ACC112 (cell line): ENCODE measurements at regions not wholly inside any gene's neighbourhood (a gene's known extent, or its start where the extent isn't known, plus 50 kb on each side); places are given as distances from the start of the nearest gene placed in this dataset.
A peak's percentile ranks its signal among the peaks of the same experiment; 100 is the strongest.

Experiments
- H2AFZ ChIP-seq: fragments of 200-600 bp; sonication (generic); one replicate; pipeline ENCODE4 v1.6.0; 2017; ENCODE audit warnings: antibody characterized with exemption, low read length; ENCODE audit not compliant: unreplicated experiment
- H3K27ac ChIP-seq: fragments of 200-600 bp; sonication (generic); 2 replicates; pipeline ENCODE4 v1.5.1; 2014; ENCODE audit warnings: low read depth, mild to moderate bottlenecking, antibody characterized with exemption, low read length, moderate library complexity
- H3K27me3 ChIP-seq: fragments of 200-600 bp; sonication (generic); 2 replicates; pipeline ENCODE4 v1.6.1; 2014; ENCODE audit warnings: mild to moderate bottlenecking, antibody characterized with exemption, low read length, moderate library complexity, mixed read lengths; ENCODE audit not compliant: insufficient read depth
- H3K36me3 ChIP-seq: fragments of 200-600 bp; sonication (generic); 2 replicates; pipeline ENCODE4 v1.6.1; 2016; ENCODE audit warnings: mild to moderate bottlenecking, antibody characterized with exemption, low read length, moderate library complexity, mixed read lengths; ENCODE audit not compliant: insufficient read depth
- H3K4me1 ChIP-seq: fragments of 200-600 bp; sonication (generic); one replicate; pipeline ENCODE4 v1.6.1; 2016; ENCODE audit warnings: low read length, mixed read lengths; ENCODE audit not compliant: insufficient read depth, unreplicated experiment, control insufficient read depth
- H3K4me3 ChIP-seq: fragments of 200-600 bp; sonication (generic); 2 replicates; pipeline ENCODE4 v1.5.1; 2014; ENCODE audit warnings: mild to moderate bottlenecking, low read depth, low read length
- H3K79me2 ChIP-seq: fragments of 200-600 bp; sonication (generic); one replicate; pipeline ENCODE4 v1.6.0; 2016; ENCODE audit warnings: low read length; ENCODE audit not compliant: control insufficient read depth, unreplicated experiment, insufficient read depth

GRCh38 chr3:150169330-150169940 is 198.7 kb upstream of the PFN2 start:
- H3K4me1 ChIP-seq: peaks cover 6% of the 10 kb centered on the region

GRCh38 chr3:150168698-150169097 is 198.0 kb upstream of the PFN2 start:
- H3K36me3 ChIP-seq: no peaks in the 10 kb centered on the region

More at GRCh38 chr3:150169330-150169940, 198.7 kb upstream of the PFN2 start:
- no peak overlapping the region for H3K4me3 ChIP-seq
- no peaks in the 10 kb centered on the region for H3K27me3 ChIP-seq
- no peak overlapping the region for H3K27ac ChIP-seq
- no peaks in the 10 kb centered on the region for H3K79me2 ChIP-seq
- H3K36me3 ChIP-seq: no peaks in the 10 kb centered on the region
- no peak overlapping the region for H2AFZ ChIP-seq

GRCh38 chr3:150165396-150166094 is 194.8 kb upstream of the PFN2 start:
- no peaks in the 10 kb centered on the region for H3K36me3 ChIP-seq
- peaks cover 6% of the 10 kb centered on the region for H3K4me1 ChIP-seq
- no peak overlapping the region for H3K27ac ChIP-seq
- H3K27me3 ChIP-seq: no peaks in the 10 kb centered on the region
- H2AFZ ChIP-seq: no peak overlapping the region
- no peaks in the 10 kb centered on the region for H3K79me2 ChIP-seq
- no peak overlapping the region for H3K4me3 ChIP-seq

More at GRCh38 chr3:150168698-150169097, 198.0 kb upstream of the PFN2 start:
- Histone ChIP-seq H3K27ac (no peak overlapping the region), H3K4me3 (no peak overlapping the region), H3K27me3 (no peaks in the 10 kb centered on the region), H2AFZ (peak overlapping the region; percentile 66), H3K4me1 (peaks cover 6% of the 10 kb centered on the region), H3K79me2 (no peaks in the 10 kb centered on the region)

GRCh38 chr3:150161011-150161410 is 190.3 kb upstream of the PFN2 start:
- no peaks in the 10 kb centered on the region for H3K36me3 ChIP-seq
- no peaks in the 10 kb centered on the region for H3K4me1 ChIP-seq
- no peaks in the 10 kb centered on the region for H3K79me2 ChIP-seq
- H3K27ac ChIP-seq: no peak overlapping the region
- no peak overlapping the region for H2AFZ ChIP-seq
- H3K4me3 ChIP-seq: no peak overlapping the region
- no peaks in the 10 kb centered on the region for H3K27me3 ChIP-seq

GRCh38 chr3:150158943-150159625 is 188.4 kb upstream of the PFN2 start:
- H3K36me3 ChIP-seq: no peaks in the 10 kb centered on the region
- H3K4me3 ChIP-seq: no peak overlapping the region
- H3K79me2 ChIP-seq: no peaks in the 10 kb centered on the region
- no peaks in the 10 kb centered on the region for H3K4me1 ChIP-seq
- H3K27me3 ChIP-seq: no peaks in the 10 kb centered on the region
- H2AFZ ChIP-seq: no peak overlapping the region
- no peak overlapping the region for H3K27ac ChIP-seq

- H3K4me3 ChIP-seq: no peak overlapping the region
- no peaks in the 10 kb centered on the region for H3K36me3 ChIP-seq
- no peaks in the 10 kb centered on the region for H3K79me2 ChIP-seq
- H3K4me1 ChIP-seq: peaks cover 33% of the 10 kb centered on the region
- no peak overlapping the region for H3K27ac ChIP-seq
- H3K27me3 ChIP-seq: no peaks in the 10 kb centered on the region
- no peak overlapping the region for H2AFZ ChIP-seq
Measured at GRCh38 chr3:150152567-150152966, 181.9 kb upstream of the PFN2 start.

- H2AFZ ChIP-seq: peak overlapping the region; percentile 23
- H3K36me3 ChIP-seq: no peaks in the 10 kb centered on the region
- H3K27ac ChIP-seq: no peak overlapping the region
- H3K79me2 ChIP-seq: no peaks in the 10 kb centered on the region
- peaks cover 48% of the 10 kb centered on the region for H3K4me1 ChIP-seq
- no peaks in the 10 kb centered on the region for H3K27me3 ChIP-seq
- H3K4me3 ChIP-seq: no peak overlapping the region
Measured at GRCh38 chr3:150150633-150151032, 179.9 kb upstream of the PFN2 start.

GRCh38 chr3:150149651-150150051 is 179.0 kb upstream of the PFN2 start:
- no peak overlapping the region for H2AFZ ChIP-seq
- no peaks in the 10 kb centered on the region for H3K36me3 ChIP-seq
- no peak overlapping the region for H3K4me3 ChIP-seq
- peak overlapping the region; percentile 94 for H3K27ac ChIP-seq
- peaks cover 48% of the 10 kb centered on the region for H3K4me1 ChIP-seq
- H3K27me3 ChIP-seq: no peaks in the 10 kb centered on the region
- no peaks in the 10 kb centered on the region for H3K79me2 ChIP-seq

GRCh38 chr3:150148227-150148626 is 177.5 kb upstream of the PFN2 start:
- Histone ChIP-seq H3K4me1 (peaks cover 48% of the 10 kb centered on the region), H3K4me3 (peak overlapping the region; percentile 40; the same call in 1 of the 2 replicates), H3K27ac (peak overlapping the region; percentile 94), H3K79me2 (no peaks in the 10 kb centered on the region), H2AFZ (peak overlapping the region; percentile 16), H3K27me3 (no peaks in the 10 kb centered on the region), H3K36me3 (no peaks in the 10 kb centered on the region)

- Histone ChIP-seq H3K36me3 (no peaks in the 10 kb centered on the region), H3K79me2 (no peaks in the 10 kb centered on the region), H3K27ac (peak overlapping the region; percentile 94), H3K4me1 (peaks cover 48% of the 10 kb centered on the region), H3K4me3 (peak overlapping the region; percentile 40; the same call in 1 of the 2 replicates), H2AFZ (peak overlapping the region; percentile 16), H3K27me3 (no peaks in the 10 kb centered on the region)
Measured at GRCh38 chr3:150147776-150148175, 177.1 kb upstream of the PFN2 start.
